Ecto neural progenitor cell (in vitro differentiated cells): ENCODE measurements at regions not wholly inside any gene's neighbourhood (a gene's known extent, or its start where the extent isn't known, plus 50 kb on each side); places are given as distances from the start of the nearest gene placed in this dataset.
A peak's percentile ranks its signal among the peaks of the same experiment; 100 is the strongest.

Source experiments
- DNase-seq: peaks from one replicate; pipeline ENCODE4 v3.0.0-alpha.2; 2018; ENCODE audit warnings: low spot score

DNA sequence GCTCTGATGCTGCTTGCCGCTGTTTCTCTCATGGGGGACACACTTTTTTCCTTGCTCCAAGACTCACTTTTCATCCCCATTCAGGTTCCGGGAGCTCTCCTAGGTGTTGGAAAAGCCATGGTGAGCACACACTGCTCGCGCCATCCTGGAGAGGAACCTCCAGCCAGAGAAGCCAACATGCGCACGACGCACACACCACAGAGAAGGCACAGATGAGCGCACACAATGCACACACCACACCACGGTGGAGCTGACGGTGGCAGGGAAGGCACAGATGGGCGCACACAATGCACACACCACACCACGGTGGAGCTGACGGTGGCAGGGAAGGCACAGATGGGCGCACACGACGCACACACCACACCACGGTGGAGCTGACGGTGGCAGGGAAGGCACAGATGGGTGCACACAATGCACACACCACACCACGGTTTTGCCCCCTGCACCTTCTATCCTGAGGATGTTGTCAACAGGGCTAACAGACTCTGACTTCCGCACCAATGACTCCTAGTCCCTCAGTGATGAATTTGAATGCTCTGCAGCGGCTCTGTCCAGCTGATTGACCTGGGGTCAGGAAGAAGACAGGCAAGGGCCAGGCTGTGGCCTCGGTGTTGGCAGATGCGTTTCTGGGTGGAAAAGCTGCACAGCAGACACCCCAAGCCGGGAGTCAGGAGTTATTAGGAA is 154.7 kb downstream of the ERMARD start:
- DNase-seq: no peak

DNA sequence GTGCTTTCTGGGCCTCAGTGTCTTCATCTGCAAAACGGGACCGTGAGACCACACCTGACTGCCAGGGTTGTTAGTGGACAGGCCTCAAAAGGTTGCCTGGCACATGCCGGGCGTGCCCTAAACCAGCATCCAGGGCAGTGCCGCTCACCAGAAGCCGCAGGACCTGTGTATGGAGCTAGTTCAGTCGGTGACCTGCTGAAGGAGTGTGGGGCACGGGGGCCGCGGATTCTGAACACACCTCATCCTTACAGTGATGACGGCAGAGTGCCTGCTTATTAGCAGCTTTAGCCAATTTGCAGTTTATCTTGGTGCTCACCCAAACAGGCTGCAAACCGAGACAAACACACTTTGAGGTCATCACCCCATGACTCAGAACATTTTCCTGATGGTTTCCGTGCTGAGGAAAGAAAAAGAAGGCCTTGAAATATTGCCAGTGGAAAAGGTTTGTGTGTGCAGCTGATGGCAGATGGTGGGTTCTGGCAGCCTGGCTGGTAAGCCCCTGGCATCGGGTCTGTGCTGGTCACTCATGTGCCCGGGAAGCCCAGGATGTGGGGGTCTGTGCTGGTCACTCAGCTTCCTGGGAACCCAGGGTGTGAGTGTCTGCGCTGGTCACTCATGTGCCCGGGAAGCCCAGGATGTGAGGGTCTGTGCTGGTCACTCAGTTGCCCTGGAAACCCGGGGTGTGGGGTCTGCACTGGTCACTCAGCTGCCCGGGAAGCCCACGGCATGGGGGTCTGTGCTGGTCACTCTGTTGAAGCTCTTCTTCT is 153.8 kb downstream of the ERMARD start:
- no peak for DNase-seq

DNA sequence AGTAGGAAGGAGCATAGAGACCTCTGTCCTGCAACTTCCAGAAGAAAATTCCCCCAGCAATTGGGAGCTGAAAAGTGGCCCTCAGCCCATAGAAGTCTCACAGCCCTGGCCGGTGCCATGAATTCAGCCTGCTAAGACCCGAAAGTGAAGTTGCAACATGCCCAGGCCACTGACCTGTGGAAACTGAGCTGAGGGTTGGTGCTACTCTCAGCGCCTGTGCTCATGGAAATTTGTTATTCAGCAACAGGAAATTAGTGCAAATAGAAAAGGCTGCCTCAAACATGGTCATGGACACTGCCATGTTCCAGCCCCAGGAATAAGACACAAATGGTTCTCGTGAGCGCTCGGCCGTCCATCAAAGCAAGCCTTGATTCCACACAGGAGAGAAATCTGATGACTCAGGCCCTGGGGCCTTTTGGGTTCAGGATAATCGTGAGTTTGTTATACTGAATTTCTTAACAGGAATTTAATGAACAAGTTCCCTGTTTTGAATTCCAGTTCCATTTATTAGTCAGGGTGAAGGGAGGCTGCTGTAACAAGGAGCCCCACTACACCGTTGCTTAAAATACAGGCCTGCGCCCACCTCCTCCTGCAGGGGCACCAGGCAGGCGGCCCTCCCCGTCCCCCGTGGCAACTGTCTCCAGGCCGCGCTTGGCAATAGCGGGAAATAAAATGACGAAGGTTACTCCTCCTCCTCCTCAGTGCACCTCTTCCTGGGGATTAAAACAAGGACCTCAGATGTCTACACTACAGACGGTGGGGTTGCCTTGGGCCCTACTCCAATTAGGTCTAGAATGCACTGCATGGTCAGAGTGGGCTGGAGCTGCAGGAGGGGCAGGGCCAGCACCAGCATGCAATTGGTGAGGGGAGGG is 152.9 kb downstream of the ERMARD start:
- no peak for DNase-seq

DNA sequence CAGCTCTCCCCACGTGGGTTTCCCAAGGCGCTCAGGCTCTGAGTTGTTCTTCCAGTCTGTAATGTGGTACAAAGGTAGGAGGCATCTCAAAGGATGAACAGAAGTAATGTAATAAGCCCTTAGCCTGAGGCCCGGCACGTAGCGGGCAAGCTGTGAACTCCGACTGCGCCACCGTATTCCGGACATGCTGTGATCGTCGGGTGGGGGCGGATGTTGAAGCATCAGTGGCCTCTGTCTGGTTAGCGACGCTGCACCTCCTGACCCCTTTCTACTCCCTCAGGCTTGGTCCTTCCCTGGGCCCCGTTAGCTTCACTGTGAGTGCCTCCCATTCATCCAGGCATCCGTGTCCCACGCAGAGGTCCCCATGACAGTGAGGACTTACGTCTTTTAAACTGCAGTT is 151.7 kb downstream of the ERMARD start:
- DNase-seq: no peak

DNA sequence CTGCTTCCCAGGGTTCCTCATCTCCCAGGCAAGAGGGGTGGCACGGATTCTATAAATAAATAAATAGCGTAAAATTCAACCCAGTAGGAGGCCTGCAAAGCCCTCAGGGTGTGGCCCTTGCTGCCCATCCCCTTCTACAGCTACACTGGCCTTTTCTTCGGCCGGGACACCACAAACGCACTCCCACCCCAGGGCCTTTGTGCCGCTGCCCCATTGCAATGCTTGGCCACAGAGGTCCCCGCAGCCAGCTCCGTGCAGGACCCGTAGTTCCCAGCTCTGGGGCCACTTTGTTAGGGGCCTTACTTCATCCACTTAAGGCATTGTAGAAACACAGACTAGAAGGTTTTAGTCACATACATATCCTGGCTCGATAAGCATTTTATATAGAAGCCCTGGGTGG is 151.2 kb downstream of the ERMARD start:
- DNase-seq: no peak

DNA sequence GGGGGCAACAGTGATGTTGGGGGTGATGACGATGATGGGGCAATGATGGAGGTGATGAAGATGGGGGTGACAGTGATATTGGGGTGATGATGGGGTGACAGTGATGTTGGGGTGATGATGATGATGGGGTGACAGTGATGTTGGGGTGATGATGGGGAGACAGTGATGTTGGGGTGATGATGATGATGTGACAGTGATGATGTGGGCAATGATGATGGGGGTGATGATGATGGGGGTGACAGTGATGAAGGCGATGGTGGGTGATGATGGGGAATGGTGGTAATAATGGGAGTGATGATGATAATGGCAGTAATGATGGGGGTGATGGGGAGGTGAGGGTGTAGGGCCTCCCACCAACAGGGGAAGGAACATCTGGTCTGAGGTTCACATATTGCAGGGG is 150.6 kb downstream of the ERMARD start:
- no peak for DNase-seq

DNA sequence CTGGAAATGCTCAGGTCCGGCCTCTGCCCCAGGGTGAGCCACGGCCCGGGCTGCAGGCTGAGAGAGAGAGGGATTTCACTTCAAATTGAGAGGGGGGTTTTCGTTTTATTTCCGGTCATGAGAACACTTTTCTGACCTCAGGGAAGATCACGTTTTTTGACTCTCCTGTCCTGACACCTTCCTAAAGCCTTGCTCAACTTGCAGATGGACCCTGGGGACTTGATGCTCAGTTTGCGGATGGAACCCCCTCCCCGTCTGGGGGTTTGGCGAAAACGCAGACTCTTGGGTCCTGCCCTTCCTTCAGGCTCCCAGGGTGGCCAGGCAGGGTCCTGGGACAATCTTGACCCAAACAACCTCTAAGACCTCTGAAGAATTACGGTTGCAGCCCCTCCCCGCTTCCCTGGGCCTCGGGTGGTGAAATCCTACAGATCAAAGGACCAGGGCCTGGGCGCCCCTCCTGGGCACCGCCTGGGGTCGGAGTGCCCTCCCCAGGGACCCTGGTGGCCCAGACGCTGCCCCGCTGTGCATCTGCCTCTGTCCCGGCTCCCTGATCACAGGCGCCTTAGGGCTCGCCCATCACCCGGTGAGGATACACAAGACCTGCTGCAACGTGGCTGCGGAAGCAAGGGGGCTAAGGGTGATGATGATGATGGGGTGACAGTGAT is 148.2 kb downstream of the ERMARD start:
- DNase-seq: no peak

DNA sequence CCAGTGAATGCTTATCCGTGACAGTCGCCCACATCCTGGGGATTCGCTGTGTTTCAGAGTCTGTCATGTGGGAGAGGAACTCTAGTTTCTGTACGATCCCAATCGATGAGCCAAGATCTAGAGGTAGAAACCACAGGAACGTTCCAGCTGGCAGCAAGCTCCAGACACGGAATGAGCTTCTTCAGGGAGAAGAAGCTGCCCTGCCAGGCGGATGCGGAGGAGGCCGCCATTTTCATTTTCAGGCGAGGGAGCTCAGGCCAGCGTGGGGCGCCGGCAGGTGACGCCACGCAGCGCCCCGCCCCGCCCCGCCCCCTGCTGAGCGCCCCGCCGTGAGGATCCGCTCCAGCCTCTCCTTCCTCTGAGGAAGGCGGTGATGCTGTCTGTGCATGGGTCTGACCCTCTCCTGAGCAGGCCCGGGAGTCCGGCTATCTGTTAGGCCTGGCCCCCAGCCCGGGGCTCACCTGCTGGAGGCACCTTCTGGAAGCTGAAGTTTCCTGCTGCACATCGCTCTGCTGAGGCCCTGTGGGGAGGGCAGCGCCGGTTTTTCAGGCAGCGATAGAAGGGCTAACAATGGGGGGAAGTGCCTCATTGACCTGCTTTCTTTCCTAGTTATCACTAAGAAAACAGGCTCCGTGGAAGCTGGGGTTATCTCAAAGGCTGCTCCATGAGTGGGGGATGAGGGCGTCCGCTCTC is 147.5 kb downstream of the ERMARD start:
- no peak for DNase-seq

DNA sequence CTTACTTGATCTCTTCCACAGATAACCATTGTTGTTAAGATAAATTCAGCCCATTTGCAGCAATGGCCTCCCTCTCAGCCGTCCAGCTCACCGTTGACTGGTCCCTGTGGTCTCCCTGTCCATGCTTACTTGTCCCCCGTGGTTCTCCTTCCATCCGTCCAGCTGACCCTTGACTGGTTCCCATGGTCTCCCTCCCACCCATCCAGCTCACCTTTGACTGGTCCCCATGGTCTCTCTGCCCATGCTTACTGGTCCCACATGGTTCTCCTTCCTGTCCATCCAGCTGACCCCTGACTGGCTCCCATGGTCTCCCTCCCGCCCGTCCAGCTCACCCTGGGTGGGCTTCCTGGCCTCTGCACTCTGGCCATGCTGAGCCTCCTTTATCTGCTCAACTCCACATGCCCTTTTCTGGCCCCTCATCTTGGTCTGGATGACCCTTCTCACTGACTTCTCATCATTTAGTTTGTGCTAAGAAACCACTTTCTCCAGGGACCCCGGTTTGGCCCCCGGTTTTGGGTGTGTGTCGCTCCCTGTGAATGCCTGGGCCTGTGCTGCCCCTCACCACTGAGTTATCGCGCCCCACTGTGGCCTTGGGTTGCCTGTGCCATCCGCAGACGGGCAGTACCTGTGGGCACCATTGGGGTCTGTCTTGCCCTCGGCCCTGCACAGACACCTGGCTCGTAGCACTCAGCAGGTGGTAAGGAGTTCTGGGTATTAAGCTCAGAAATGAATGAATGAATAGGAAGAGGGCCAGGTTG is 146.4 kb downstream of the ERMARD start:
- no peak for DNase-seq

DNA sequence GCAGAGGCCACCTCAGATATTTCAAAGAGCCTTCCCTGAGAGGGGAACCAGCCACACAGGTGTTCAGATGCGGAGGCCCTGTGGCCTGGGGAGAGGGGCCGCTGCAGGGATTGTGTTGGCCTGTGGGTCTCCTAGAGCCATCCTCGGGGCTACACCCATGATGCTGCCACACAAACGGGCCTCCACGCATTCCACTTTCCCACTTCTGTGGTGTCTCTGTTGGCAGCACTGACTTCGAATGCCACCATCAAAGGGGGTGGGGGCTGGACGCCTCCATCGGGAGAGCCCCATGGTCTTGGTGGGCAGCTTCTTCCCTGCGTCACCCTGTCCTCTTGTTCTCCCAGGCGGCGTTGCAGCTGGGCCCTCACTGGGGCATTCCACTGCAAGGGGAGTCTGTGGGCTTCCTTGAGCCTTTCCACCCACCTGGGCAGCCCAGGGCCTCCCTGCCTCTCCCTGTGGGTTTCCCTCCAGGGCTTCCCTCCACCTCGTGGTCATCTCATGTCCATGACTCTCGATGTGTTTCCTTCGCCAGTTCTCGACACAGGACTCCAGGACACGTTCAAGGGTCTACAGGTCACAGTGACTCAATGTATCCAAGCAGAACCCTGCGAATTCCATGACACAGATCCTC is 145.5 kb downstream of the ERMARD start:
- DNase-seq: peak; percentile 36

DNA sequence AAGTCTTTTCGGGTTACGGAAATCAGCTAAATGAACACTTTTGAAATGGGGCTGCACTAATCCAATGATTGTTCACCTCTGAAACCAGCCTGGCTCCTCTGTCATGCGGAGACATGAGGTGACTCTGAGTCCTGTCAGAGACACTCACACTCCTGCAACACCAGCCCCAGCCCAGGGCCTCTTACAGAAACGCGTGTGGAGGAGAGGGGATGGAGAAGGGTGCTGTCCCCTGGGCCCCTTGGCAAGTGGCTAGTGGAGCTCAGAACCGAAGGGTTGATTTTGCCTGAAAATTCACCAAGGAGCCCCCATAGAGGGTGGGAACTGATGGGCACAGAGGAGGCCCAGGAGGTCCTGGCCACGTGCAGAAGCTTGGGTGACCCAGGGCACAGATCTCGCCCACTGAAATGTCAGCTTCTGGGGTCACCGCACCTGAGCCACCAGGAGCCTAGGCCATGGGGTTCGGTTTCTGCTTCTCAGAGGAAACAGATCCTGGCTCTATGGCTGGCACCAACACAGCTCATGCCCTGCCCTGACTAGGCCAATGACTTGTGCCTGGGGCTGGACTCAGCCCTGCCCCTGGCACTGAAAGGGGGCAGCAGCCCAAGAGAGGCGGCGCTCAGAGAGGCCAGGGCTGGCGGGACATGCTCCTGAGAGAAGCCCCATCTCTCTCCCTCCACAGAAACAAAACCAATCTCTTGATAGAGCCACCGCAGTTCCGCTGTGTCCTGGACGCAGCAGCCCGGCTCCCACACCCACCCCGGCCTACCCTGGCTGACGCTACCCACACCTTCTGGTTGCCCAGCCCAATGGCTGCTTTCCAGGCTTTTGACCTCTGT is 144.7 kb downstream of the ERMARD start:
- DNase-seq: peak; percentile 27

DNA sequence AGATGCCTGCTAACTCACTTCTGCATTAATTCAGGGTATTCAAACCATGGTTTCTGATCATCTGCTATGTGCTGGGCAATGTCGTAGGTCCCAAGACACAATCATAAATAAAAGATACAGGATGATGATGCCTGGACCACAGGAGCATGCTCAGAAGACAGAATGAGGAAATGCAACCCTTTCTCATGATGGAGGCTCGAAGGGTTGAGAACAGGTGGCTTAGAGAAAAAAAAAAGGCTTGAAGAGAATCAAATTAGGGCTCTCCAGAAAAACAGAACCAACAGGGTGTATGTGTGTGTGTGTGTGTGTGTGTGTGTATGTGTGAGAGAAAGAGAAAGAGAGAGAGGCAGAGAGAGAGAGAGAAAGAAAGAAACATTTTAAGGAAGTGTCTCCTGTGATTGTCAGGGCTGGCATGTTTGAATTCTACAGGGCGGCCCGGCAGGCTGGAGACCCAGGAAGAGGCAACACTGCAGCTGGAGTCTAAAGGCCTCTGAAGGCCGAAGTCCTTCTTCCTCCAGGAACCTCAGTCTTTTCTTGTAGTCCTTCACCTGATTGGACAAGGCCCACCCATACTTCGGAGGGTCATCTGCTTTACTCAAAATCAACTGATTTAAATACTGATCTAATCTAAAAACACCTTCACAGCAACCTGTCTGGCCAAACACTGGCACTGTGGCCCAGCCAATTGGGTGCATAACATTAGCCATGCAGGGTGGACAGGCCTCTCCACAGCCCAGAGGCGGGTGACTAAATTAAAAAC is 143.8 kb downstream of the ERMARD start:
- DNase-seq: no peak

DNA sequence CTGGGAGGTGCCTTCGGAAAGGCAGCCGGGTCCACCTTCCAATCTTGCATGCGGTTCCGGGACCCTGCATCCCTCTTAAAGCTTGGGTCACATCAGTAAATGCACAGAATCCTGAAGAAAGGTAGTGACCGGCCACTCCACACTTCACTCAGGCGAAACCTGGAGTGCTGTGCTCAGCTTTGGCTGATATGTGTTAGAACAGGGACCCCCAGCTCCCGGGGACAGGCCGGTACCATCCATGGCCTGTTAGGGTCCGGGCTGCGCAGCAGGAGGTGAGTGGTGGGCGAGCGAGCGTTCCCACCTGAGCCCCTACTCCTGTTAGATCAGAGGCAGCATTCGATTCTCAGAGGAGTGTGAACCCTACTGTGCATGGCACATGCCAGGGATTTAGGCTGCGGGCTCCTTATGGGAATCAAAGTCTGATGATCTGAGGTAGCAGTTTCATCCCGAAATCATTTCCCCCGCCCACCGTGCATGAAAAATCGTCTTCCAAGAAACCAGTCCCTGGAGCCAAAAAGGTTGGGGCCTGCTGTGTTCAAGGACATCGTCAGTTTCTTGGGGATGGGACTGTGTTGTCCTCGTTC is 143.0 kb downstream of the ERMARD start:
- no peak for DNase-seq

DNA sequence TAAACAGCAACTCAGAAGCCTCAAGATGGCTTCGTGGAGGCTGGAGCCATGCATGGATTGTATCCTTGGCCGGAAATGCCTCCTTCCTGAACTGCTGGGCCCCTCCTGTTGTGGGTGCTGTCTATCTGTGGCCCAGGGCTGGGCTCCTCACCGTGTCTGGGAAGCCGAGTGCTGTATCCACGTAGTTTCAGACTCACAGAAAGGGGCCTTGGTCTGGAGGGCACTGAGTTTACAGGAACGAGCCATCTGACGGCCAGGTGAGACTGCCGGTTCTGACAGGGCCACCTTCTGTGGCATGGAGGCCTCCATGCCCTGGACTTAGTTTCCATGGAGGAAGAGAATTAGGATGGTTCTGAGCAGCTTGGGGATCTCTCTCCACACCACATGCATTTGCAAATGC is 142.2 kb downstream of the ERMARD start:
- no peak for DNase-seq

DNA sequence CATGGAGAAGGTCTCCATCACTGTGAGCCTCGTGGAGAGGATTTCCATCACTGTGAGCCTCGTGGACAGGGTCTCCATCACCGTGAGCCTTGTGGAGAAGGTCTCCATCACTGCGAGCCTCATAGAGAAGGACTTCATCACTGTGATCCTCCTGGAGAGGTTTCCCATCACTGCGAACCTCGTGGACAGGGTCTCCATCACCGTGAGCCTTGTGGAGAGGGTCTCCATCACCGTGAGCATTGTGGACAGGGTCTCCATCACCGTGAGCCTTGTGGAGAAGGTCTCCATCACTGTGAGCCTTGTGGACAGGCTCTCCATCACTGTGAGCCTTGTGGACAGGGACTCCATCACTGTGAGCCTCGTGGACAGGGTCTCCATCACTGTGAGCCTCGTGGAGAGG is 140.4 kb downstream of the ERMARD start:
- DNase-seq: no peak

DNA sequence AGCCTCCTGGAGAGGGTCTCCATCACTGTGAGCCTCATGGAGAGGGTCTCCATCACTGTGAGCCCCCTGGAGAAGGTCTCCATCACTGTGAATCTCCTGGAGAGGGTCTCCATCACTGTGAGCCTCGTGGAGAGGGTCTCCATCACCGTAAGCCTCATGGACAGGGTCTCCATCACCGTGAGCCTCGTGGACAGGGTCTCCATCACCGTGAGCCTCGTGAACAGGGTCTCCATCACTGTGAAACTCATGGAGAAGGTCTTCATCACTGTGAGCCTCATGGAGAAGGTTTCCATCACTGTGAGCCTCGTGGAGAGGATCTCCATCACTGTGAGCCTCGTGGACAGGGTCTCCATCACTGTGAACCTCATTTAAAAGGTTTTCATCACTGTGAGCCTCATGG is 140.0 kb downstream of the ERMARD start:
- no peak for DNase-seq

DNA sequence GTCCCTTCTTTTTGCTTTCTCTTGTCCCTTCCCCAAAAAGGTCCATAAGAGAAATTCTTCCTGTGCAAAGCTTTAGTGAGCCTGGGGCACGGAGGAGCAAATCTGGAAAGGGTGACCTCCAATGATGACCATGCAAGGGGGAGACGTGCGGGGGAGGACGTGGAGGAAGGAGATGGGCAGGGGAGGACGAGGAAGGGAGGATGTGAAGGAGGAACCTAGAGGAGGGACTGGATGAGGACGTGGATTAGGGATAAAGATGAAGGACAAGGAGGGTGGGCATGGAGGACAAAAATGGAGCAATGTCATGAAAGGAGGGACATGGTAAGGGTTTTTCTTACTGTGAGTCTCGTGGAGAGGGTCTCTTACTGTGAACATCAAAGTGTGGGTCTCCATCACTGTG is 139.5 kb downstream of the ERMARD start:
- no peak for DNase-seq

DNA sequence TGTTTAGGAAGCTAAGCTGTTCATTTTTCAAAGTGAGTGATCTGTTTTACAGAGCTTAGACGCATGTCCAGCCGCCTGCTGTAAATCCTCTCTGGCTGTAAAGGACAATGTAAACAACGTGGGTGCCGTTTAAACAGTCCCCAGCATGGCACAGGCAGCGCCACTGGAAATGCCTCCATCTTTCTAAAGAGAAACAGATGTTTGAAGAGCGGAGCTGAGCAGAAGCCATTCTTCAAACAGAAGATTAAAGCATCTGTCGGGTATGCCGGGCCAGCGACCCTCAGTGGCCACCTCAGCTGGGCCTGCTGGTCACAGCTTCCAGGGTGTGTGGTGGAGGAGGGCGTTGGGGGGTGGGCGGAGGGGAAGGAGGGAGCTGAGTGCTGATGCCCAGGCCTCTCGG is 138.6 kb downstream of the ERMARD start:
- DNase-seq: no peak
